SK-N-MC (cell line): ENCODE measurements at regions not wholly inside any gene's neighbourhood (a gene's known extent, or its start where the extent isn't known, plus 50 kb on each side); places are given as distances from the start of the nearest gene placed in this dataset.

ENCODE experiments used
- EZH2 ChIP-seq: fragments of 200-600 bp; sonication (generic); IDR thresholded peaks from one replicate; pipeline ENCODE4 v1.6.1; 2017; ENCODE audit warnings: antibody characterized with exemption
- FOXP2 ChIP-seq: optimal IDR thresholded peaks from 2 replicates; pipeline ENCODE3; 2011; ENCODE audit warnings: mild to moderate bottlenecking, moderate library complexity; ENCODE audit not compliant: insufficient read depth; ENCODE audit errors: extremely low read length, control extremely low read depth
- POLR2AphosphoS5 ChIP-seq: IDR thresholded peaks from 2 replicates; pipeline ENCODE4 v1.6.1; 2012; ENCODE audit warnings: mild to moderate bottlenecking, low read depth, low read length, borderline replicate concordance

DNA sequence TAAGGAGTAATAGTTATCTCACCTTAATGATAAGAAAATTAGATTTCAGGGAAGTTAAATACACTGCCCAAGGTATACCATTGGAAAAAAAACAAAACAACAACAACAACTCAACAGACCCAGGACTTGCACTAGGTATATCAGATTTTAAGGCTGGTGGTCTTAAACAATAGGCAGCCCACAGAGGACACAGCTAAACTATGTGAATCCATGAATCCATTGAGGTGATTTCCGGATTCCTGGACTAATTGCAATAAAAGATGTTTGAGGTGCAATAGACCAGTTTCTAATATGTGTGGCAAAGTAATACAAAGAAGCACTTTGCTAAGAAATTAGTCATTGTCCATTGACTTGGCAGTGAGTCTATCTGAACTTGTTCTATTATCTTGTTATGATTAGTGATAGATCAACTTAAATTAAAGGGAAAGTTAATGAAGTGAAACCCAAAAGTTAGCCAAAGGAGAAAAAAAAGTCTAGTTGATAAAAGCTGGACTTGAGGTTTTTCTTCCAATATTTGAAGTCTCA lies 60.9 kb upstream of the MAGI1 start:
- TF ChIP-seq POLR2AphosphoS5 (no peak), EZH2 (no peak), FOXP2 (no peak)
